Inferior parietal cortex (tissue), 1 donor: ENCODE measurements at regions not wholly inside any gene's neighbourhood (a gene's known extent, or its start where the extent isn't known, plus 50 kb on each side); places are given as distances from the start of the nearest gene placed in this dataset.
"Not testable (repeated sequence)": the region's sequence is repeated elsewhere in the genome, so short reads cannot be mapped to it uniquely, and the experiment has no call there.

ENCODE experiments used
- DNase-seq: peaks from one replicate; pipeline ENCODE4 v3.0.0-alpha.2; 2016; ENCODE audit errors: extremely low spot score

- peak; percentile 11 for DNase-seq
Measured at GRCh38 chr7:132030086-132030568, 473.7 kb upstream of the PODXL start.

DNA sequence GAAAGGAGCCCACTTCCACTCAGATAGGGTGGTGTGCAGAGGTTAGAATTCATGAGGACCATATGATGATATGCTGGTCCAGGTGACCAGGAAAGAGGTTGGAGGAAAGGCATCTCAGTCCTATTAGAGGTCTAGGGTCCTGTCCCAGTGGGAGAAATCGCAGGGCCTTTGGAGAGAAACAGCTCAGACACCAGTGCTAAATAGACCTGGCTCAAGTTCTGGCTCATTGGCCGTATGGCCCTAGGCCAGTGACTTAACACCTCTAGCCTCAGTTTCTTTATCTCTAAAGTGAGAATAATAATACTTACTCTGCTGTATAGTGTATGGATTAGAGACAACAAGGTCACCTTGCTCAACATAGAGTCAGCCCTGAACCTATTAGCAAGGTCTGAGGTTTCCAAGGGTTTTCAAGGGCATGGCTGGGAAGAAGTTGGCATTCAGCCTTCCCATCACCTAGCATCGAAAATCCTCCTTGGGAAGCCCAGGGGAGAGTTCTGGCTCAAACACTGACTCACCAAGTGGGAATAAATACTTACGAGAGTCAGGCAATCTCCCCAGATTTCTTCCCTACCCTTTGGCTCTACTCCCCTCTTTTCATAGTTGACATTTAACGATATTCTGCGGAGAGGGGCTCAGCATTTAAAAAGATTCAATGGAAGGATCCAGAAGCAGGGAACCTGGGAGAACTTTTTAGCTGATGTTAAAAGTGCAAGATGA, 473.1 kb upstream of the PODXL start:
- DNase-seq: no peak

GRCh38 chr7:132028144-132028920, 471.9 kb upstream of the PODXL start:
- no peak for DNase-seq

DNA sequence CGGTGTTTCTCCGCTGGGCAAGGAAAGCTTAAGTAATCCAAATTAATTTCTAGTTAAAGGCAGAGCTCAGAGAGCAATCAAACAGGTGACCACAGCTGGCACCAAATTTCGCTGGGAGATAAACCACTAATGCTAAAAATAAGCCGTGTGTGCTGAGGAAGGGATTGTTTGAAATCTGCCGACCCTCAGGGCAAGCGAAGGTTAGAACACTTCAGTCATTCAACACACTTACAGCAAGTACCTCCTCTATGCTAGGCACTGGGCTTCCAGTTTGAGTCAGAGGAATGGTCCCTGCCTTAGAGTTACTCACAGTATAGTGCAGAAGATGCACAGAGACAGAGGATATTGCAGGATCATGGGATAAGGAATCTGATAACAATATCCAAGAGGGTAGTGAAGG, 467.9 kb upstream of the PODXL start:
- DNase-seq: no peak

DNA sequence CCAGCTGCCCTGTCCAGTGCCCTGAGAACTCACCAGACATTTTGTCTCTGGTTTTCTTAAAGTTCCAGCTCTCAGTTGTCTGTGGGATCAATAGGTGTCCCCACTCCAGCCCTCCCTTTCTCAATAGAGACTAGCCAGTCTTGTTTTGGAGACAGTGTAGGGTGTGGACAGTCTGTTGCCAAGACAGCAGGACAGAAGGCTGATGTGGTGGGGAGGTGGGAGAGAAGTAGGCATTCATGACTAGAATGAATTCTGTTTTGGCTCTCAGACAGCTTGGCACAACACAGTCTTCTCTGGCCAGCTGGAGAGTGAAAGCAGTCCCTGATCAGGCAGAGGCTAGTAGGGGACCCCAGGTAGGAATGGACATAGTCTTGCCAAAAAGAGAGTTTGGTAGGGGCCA, 467.0 kb upstream of the PODXL start:
- DNase-seq: no peak

DNA sequence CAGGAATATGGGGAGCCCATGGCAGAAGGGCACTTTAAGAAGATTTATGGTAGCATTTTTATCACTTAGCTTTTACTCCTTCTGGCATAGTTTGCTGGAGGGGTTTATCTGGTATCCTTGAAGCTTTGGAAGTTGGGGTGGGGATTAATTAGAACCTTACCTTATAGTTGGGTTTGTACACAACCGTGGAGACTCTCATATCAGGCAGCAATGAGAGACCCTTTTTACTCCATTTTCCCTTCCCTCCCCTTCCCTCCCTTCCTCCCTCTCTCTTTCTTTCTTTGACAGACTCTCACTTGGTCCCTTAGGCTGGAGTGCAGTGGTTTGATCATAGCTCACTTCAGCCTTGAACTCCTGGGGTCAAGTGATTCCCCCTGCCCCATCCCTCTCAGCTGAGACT, 465.8 kb upstream of the PODXL start:
- no peak for DNase-seq

DNA sequence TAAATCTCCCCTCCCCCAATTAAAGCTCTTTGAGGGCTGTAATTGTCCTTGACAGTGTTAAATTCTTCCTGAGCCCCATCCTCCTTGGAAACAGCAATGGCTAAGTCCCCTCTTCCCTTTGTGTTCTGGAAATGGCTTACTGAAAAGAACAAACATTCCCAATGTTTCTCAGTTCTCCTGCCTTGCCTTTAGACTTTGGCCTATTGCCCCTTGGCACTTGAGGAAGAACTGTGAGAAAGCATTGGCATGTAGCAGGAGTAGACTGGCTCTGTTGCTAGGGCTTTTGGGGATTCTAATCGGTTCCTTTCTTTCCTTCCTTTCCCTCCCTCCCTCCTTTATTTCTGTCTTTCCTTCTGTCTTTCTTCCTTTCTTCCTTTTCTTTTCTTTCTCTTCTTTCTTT, 463.3 kb upstream of the PODXL start:
- no peak for DNase-seq

- DNase-seq: no peak
Measured at GRCh38 chr7:132009778-132010177, 453.4 kb upstream of the PODXL start.

DNA sequence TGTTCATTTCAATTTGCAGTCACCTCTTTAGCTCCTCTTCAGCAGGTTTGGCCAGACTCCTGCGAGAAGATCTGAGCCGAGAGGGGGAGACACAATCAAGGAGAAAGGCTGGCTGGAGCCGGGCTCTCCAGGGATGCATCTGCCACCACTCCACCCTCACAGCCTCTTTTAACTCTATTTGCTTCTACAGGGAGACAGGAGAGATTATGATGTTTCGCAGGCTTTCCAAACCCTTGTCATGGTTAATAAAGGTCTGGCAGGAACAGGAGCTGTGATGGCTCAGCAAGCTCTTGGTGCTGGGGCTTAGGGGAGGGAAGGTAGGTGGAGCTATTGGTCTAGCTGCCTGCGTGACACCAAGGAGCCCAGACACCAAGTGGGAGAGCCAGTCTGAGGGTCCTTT, 448.1 kb upstream of the PODXL start:
- DNase-seq: peak; percentile 27

- DNase-seq: no peak
Measured at GRCh38 chr7:132002343-132002968, 446.0 kb upstream of the PODXL start.

- DNase-seq: no peak
Measured at GRCh38 chr7:132001146-132001545, 444.7 kb upstream of the PODXL start.

- DNase-seq: no peak
Measured at GRCh38 chr7:131999193-131999592, 442.8 kb upstream of the PODXL start.

DNA sequence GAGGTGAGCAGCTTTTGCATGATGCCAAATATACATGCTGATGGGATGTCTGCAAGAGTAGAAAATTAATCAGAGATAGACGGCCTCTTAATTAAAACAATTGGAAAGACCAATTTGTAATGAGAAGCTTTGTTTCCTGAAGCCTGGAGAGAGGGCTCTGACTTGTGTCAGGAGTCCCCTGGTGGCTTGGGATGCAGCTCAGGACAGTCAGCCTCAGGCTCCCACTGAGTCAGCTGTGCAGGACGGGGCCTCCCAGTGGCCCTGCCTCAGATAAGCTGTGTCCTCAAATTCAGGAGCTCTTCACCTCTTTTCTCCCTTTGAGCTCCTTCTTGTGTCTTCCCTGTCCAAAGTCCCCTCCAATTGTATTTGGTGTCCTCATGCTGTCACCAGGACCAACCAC, 438.9 kb upstream of the PODXL start:
- DNase-seq: no peak

GRCh38 chr7:131981069-131981468, 424.6 kb upstream of the PODXL start:
- not testable (repeated sequence) for DNase-seq

DNA sequence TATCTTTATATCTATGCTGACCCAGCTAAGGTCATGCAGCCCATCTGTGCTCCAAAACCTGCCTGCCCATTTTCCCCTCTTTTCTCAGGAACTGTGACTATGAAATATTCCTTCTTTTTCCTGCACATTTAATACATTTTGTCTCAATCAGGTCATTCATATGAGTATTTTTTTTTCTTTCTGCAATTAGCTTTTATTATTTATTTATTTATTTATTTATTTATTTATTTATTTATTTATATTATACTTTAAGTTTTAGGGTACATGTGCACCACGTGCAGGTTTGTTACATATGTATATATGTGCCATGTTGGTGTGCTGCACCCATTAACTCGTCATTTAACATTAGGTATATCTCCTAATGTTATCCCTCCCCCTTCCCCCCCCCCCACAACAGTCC, 421.7 kb upstream of the PODXL start:
- DNase-seq: not testable (repeated sequence)

DNA sequence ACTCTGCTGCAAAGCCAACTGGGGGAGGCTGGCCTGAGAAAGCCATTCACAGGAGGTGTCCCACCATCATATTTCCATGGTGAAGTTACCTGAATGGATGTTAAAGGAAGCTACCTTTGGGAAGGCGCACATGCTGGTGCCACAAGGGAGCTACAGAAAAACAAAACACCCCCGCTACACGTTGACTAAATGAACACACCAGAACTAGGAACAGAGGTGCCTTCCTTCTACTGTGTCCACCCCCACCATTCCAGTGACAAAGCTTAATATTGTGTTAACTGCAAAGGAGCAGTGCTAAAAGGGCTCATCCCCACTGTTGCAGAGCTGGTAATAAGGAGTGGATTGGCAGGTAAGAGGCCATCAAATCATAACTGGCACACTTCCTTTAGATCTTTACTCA, 420.0 kb upstream of the PODXL start:
- DNase-seq: no peak

GRCh38 chr7:131974671-131975070, 418.2 kb upstream of the PODXL start:
- DNase-seq: no peak

DNA sequence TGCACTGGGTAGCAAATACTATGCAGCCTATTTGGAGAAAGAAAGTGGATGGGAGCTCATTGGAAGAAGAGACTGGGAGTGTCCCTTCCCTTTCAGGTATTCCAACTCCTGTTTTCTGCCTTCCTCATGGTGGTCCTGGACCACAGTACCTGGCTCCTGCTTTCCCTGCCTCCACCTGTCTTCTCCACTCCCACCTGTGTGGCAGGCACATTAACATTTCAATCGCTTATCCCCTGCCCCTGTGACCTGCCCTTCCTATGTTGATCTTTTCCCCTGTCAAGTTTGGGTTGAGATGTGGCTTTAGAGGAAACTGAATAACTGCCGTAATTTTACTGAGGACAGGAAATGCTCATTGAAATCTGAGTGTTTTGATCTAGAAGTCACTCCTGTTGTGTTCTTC, 415.8 kb upstream of the PODXL start:
- DNase-seq: no peak

- DNase-seq: no peak
Measured at GRCh38 chr7:131970602-131971001, 414.2 kb upstream of the PODXL start.

DNA sequence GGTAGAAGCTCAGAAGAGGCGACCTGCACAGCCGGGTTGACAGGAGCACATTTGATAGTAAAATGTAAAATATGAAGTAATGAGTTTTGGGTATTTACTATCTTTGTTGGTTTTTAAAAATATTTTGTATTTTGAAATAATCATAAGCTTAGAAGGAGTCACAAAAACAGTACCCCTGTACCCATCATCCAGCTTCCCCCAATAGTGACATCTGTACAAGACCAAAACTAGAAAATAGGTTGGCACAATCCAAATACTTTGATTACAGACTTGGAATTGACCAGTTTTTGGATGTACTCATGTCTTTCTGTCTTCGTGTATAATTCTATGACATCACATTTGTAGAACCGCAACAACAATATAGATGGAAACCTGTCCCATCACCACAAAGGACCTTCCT, 413.1 kb upstream of the PODXL start:
- DNase-seq: no peak

- no peak for DNase-seq
Measured at GRCh38 chr7:131967216-131967730, 410.8 kb upstream of the PODXL start.

- no peak for DNase-seq
Measured at GRCh38 chr7:131964203-131964602, 407.8 kb upstream of the PODXL start.
